ENCODE measurements at regions not wholly inside any gene's neighbourhood (a gene's known extent, or its start where the extent isn't known, plus 50 kb on each side); places are given as distances from the start of the nearest gene placed in this dataset.

GRCh38 chr5:93304456-93305250 is 276.4 kb downstream of the NR2F1-AS1 start:
- DNase-seq: no peak
- no peaks in the 10 kb centered on the region for H3K27me3 Mint-ChIP-seq (ENCODE audit: low read depth in 2 of 2)
- no peak overlapping the region for H3K27ac ChIP-seq (ENCODE audit: low read length)
- TF ChIP-seq CTCF (IDR thresholded peaks at IDR 0.05): no peak
- no peaks in the 10 kb centered on the region for H3K4me1 ChIP-seq (ENCODE audit: control insufficient read depth, insufficient read depth, low read length)
- no peak overlapping the region for H3K27ac Mint-ChIP-seq
- WGBS (ENCODE audit: insufficient coverage): 81% methylated on average over 3 of the region's 3 CpGs
- no peaks in the 10 kb centered on the region for H3K4me1 Mint-ChIP-seq
- no peak overlapping the region for H3K4me3 ChIP-seq (ENCODE audit: low read length)
- H3K36me3 Mint-ChIP-seq: no peaks in the 10 kb centered on the region
- H3K36me3 ChIP-seq (ENCODE audit: control insufficient read depth, insufficient read depth, low read length): no peaks in the 10 kb centered on the region
- H3K9me3 ChIP-seq (ENCODE audit: control insufficient read depth, insufficient read depth, low read length): no peaks in the 10 kb centered on the region
- peaks cover 8 to 9% of the 10 kb centered on the region in 2 donors for H3K9me3 Mint-ChIP-seq
- no peak overlapping the region for H3K4me3 Mint-ChIP-seq
- intact Hi-C loops (cut with micrococcal nuclease): no loop called here
- no peak for ATAC-seq
- no peaks in the 10 kb centered on the region for H3K27me3 ChIP-seq (ENCODE audit: control insufficient read depth, insufficient read depth, low read length)

GRCh38 chr5:93303291-93303691 is 277.7 kb downstream of the NR2F1-AS1 start:
- intact Hi-C loops (cut with micrococcal nuclease): no loop called here
- Histone ChIP-seq H3K27me3 (ENCODE audit: control insufficient read depth, insufficient read depth, low read length) (no peaks in the 10 kb centered on the region), H3K36me3 (ENCODE audit: control insufficient read depth, insufficient read depth, low read length) (no peaks in the 10 kb centered on the region), H3K4me1 (ENCODE audit: control insufficient read depth, insufficient read depth, low read length) (no peaks in the 10 kb centered on the region), H3K9me3 (ENCODE audit: control insufficient read depth, insufficient read depth, low read length) (no peaks in the 10 kb centered on the region), H3K27ac (ENCODE audit: low read length) (no peak overlapping the region), H3K4me3 (ENCODE audit: low read length) (no peak overlapping the region)
- 76% methylated on average over 4 of the region's 4 CpGs for WGBS (ENCODE audit: insufficient coverage)
- peaks cover 6 to 8% of the 10 kb centered on the region in 2 donors for H3K9me3 Mint-ChIP-seq
- DNase-seq (no peak), ATAC-seq (no peak)
- no peak for TF ChIP-seq CTCF (IDR thresholded peaks at IDR 0.05)
- H3K4me1 Mint-ChIP-seq: no peaks in the 10 kb centered on the region
- no peaks in the 10 kb centered on the region for H3K36me3 Mint-ChIP-seq
- H3K27ac Mint-ChIP-seq: no peak overlapping the region
- no peak overlapping the region for H3K4me3 Mint-ChIP-seq
- no peaks in the 10 kb centered on the region for H3K27me3 Mint-ChIP-seq (ENCODE audit: low read depth in 2 of 2)

GRCh38 chr5:93302711-93303110 is 278.3 kb downstream of the NR2F1-AS1 start:
- intact Hi-C loops (cut with micrococcal nuclease): no loop called here
- no peaks in the 10 kb centered on the region for H3K36me3 ChIP-seq (ENCODE audit: control insufficient read depth, insufficient read depth, low read length)
- no peak overlapping the region for H3K27ac ChIP-seq (ENCODE audit: low read length)
- no peaks in the 10 kb centered on the region for H3K27me3 ChIP-seq (ENCODE audit: control insufficient read depth, insufficient read depth, low read length)
- Mint-ChIP-seq H3K4me1 (no peaks in the 10 kb centered on the region), H3K27me3 (ENCODE audit: low read depth in 2 of 2) (no peaks in the 10 kb centered on the region), H3K27ac (no peak overlapping the region), H3K4me3 (no peak overlapping the region), H3K36me3 (no peaks in the 10 kb centered on the region), H3K9me3 (peaks cover 6 to 8% of the 10 kb centered on the region in 2 donors)
- H3K4me3 ChIP-seq (ENCODE audit: low read length): no peak overlapping the region
- DNase-seq (no peak), ATAC-seq (no peak)
- no peaks in the 10 kb centered on the region for H3K4me1 ChIP-seq (ENCODE audit: control insufficient read depth, insufficient read depth, low read length)
- no peaks in the 10 kb centered on the region for H3K9me3 ChIP-seq (ENCODE audit: control insufficient read depth, insufficient read depth, low read length)
- WGBS (ENCODE audit: insufficient coverage): 74% methylated on average over 4 of the region's 4 CpGs
- TF ChIP-seq CTCF (IDR thresholded peaks at IDR 0.05): no peak

GRCh38 chr5:93300945-93301344 is 280.1 kb downstream of the NR2F1-AS1 start:
- H3K4me1 Mint-ChIP-seq: no peaks in the 10 kb centered on the region
- H3K27ac Mint-ChIP-seq: no peak overlapping the region
- DNase-seq: no peak
- Histone ChIP-seq H3K4me3 (ENCODE audit: low read length) (no peak overlapping the region), H3K27ac (ENCODE audit: low read length) (no peak overlapping the region), H3K27me3 (ENCODE audit: control insufficient read depth, insufficient read depth, low read length) (no peaks in the 10 kb centered on the region), H3K36me3 (ENCODE audit: control insufficient read depth, insufficient read depth, low read length) (no peaks in the 10 kb centered on the region), H3K4me1 (ENCODE audit: control insufficient read depth, insufficient read depth, low read length) (no peaks in the 10 kb centered on the region), H3K9me3 (ENCODE audit: control insufficient read depth, insufficient read depth, low read length) (no peaks in the 10 kb centered on the region)
- no peak for ATAC-seq
- no peak for TF ChIP-seq CTCF (IDR thresholded peaks at IDR 0.05)
- no peaks in the 10 kb centered on the region for H3K27me3 Mint-ChIP-seq (ENCODE audit: low read depth in 2 of 2)
- H3K36me3 Mint-ChIP-seq: no peaks in the 10 kb centered on the region
- intact Hi-C loops (cut with micrococcal nuclease): no loop called here
- peaks cover 2% of the 10 kb centered on the region in 2 donors for H3K9me3 Mint-ChIP-seq
- no peak overlapping the region for H3K4me3 Mint-ChIP-seq
